Right ventricle myocardium superior (tissue), 1 donor: ENCODE measurements at regions not wholly inside any gene's neighbourhood (a gene's known extent, or its start where the extent isn't known, plus 50 kb on each side); places are given as distances from the start of the nearest gene placed in this dataset.
"Not testable (repeated sequence)": the region's sequence is repeated elsewhere in the genome, so short reads cannot be mapped to it uniquely, and the experiment has no call there.

Experiments used
- ATAC-seq: fragments of 200-7000 bp; cut with Tn5 transposase; one replicate; pipeline ENCODE4 v1.9.1; 2020; ENCODE audit warnings: mild to moderate bottlenecking; ENCODE audit not compliant: poor library complexity
- DNase-seq: peaks from one replicate; pipeline ENCODE4 v3.0.0-alpha.2; 2020
- intact Hi-C: fragments of 100-400 bp; cut with DNase I; formaldehyde crosslinking; loops from one replicate; pipeline ENCODE4 v1.11.2; 2022
- donor health status: DM: no; HTN: yes; CAD: no; lungs with severe emphysema.

DNA sequence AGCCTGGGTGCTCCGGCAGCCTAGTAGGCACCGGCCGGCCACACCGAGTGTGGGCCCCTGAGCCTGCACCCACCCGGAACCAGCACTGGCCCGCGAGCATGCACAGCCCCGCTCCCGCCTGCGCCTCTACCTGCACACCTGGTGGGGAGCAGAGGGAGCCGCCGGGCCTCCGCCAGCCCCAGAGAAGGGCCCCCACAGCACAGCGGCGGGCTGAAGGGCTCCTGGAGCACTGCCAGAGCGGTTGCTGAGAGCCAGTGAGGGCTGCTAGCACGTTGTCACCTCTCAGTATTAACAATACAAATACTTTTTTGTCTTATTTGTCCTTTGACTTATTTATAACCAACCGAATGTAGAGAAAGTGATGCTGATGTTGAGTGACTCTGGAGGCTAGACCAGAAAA is 842.4 kb upstream of the TPTE start:
- intact Hi-C loops, DNase-seq, ATAC-seq: not testable (repeated sequence)

- intact Hi-C loops, DNase-seq, ATAC-seq: not testable (repeated sequence)
Measured at GRCh38 chr21:9688945-9689344, 832.4 kb upstream of the TPTE start.

DNA sequence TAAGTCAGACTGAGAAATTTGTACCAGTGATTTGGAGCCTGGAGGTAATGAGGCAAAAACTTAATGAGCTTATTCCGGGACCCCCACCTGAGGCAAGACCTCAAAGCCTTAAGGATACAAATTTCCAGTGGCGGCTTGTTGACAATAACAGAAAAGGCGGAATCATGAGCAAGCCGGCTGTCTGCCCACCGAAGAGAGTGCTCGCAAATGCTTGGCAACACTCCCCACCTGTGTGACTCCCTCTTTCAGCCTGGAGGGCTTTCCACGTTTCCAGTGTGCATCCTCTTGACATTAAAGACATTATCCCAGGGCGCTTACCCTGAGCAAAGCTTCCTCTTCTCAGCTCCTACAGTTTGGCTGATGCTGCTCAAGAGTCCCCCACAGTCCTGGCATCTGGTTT is 830.4 kb upstream of the TPTE start:
- peak; percentile 26 for DNase-seq
- ATAC-seq, intact Hi-C loops: not testable (repeated sequence)

GRCh38 chr21:9695759-9696158 is 825.6 kb upstream of the TPTE start:
- ATAC-seq, DNase-seq: not testable (repeated sequence)

GRCh38 chr21:9697751-9698150 is 823.6 kb upstream of the TPTE start:
- intact Hi-C loops, DNase-seq, ATAC-seq: not testable (repeated sequence)

More at GRCh38 chr21:9695759-9696158, 825.6 kb upstream of the TPTE start:
- intact Hi-C loops: not testable (repeated sequence)

DNA sequence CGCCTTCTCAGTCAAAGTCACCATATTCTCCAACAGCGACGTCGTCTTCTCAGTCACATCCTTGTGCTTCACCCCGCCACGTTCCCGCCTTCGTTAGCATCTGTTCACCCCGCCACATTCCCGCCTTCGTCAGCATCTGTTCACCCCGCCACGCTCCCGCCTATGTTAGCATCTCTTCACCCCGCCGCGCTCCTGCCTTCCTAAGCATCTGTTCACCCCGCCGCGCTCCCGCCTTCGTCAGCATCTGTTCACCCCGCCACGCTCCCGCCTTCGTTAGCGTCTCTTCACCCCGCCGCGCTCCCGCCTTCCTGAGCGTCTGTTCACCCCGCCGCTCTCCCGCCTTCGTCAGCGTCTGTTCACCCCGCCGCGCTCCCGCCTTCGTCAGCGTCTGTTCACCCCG is 816.4 kb upstream of the TPTE start:
- DNase-seq: peak; percentile 28
- intact Hi-C loops, ATAC-seq: not testable (repeated sequence)

- ATAC-seq, intact Hi-C loops, DNase-seq: not testable (repeated sequence)
Measured at GRCh38 chr21:9705455-9705854, 815.9 kb upstream of the TPTE start.

- intact Hi-C loops, ATAC-seq, DNase-seq: not testable (repeated sequence)
Measured at GRCh38 chr21:9724542-9724941, 796.8 kb upstream of the TPTE start.

- ATAC-seq, intact Hi-C loops, DNase-seq: not testable (repeated sequence)
Measured at GRCh38 chr21:9727187-9727586, 794.2 kb upstream of the TPTE start.

DNA sequence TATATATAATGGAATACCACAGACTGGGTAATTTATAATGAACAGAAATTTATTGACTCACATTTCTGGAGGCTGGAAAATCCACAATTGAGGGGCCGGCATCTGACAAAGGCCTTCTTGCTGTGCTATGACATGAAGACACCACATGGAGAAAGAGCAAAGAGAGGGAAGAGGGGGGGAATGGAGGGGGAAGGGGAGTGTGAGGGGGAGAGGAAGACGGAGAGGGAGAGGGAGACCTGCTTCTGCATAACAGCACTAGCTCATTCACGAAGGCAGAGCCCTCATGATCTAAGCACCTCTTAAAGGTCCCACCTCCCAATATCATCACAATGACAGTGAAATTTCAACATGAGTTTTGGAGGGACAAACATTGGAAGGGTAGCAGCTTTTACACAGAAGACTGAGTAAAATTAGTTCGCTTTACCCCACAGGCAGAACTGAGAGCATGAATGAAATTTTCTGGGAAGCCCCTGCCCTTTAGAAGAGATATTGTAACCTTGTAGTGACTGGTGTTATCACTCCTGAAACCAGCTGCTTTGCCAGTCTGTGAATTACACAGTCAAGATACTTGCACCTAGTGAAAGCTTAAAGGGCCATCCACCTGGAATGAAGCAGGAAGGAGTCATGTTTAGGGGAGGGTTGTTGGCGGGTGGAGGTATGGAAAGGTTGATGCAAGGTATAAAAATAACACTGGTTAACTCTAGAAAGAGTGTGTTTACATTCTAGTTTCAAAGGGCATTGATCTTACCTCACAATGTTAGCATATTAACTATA is 793.0 kb upstream of the TPTE start:
- ATAC-seq, DNase-seq, intact Hi-C loops: not testable (repeated sequence)

DNA sequence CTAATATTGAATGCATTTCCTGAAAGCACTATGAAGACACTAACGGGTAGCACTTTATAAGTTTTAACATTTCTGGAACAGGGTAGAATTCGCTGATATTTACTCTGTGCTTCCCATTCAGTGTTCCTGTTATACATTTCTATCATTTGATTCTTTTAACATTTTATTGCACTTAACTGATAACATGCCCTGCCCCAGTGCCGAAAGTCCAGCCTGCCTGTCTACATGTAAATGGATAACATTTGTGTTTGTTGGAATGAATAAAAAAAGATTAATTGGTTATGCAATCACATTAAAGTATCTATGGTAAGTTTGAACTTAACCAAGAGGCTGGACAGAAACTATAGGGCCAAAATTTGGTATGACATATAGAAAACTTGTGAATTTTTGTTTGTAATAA is 790.5 kb upstream of the TPTE start:
- intact Hi-C loops: no loop called here
- no peak for DNase-seq
- no peak for ATAC-seq

DNA sequence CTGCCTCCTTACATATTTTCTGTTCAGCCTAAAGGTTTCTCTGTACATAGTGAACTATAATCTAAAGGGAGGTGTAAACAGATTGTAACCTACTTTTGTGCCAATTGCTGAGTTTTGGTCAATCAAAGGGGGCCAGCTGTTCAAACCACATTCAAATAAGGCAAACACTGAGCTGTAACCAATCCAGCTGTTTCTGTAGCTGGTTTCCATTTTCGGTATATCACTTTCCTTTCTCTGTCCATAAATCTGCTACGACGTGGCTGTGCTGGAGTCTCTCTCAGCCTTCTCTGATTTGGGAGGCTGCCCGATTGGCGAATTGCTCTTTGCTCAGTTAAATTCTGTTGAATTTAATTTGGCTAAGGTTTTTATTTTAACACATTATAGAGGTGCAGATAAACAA is 790.1 kb upstream of the TPTE start:
- intact Hi-C loops, DNase-seq, ATAC-seq: not testable (repeated sequence)

GRCh38 chr21:9732605-9733004 is 788.8 kb upstream of the TPTE start:
- intact Hi-C loops, DNase-seq, ATAC-seq: not testable (repeated sequence)

GRCh38 chr21:9733761-9734558 is 787.4 kb upstream of the TPTE start:
- DNase-seq, ATAC-seq, intact Hi-C loops: not testable (repeated sequence)

DNA sequence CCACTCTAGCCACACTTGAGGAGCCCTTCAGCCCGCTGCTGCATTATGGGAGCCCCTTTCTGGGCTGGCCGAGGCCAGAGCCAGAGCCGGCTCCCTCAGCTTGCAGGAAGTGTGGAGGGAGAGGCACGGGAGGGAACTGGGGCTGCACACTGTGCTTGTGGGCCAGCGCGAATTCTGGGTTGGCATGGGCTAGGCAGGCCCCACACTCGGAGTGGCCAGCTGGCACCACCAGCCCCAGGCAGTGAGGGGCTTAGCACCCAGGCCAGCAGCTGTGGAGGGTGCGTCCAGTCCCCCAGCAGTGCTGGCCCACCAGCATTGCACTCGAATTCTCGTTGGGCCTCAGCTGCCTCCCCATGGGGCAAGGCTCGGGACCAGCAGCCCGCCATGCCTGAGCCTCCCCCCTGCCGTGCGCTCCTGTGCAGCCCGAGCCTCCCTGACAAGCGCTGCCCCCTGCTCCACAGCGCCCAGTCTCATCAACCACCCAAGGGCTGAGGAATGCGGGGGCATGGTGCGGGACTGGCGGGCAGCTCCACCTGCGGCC is 785.9 kb upstream of the TPTE start:
- no peak for DNase-seq
- intact Hi-C loops: no loop called here
- no peak for ATAC-seq

DNA sequence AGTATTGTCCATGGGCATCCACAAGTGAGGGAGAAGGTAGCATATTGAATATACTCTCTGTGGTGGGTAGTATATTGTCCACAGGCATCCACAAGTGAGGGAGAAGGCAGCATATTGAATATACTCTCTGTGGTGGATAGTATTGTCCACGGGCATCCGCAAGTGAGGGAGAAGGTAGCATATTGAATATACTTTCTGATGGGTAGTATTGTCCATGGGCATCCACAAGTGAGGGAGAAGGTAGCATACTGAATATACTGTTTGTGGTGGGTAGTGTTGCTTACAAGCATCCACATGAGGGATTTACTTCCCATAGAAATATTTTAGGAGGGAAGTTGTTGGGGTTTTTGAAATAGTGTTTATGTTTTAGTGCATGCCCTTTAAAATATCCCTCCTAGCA is 784.1 kb upstream of the TPTE start:
- DNase-seq, intact Hi-C loops, ATAC-seq: not testable (repeated sequence)

GRCh38 chr21:9737871-9738515 is 783.4 kb upstream of the TPTE start:
- DNase-seq, intact Hi-C loops, ATAC-seq: not testable (repeated sequence)

- ATAC-seq (no peak), DNase-seq (no peak)
- intact Hi-C loops: no loop called here
Measured at GRCh38 chr21:9738527-9738926, 782.9 kb upstream of the TPTE start.

DNA sequence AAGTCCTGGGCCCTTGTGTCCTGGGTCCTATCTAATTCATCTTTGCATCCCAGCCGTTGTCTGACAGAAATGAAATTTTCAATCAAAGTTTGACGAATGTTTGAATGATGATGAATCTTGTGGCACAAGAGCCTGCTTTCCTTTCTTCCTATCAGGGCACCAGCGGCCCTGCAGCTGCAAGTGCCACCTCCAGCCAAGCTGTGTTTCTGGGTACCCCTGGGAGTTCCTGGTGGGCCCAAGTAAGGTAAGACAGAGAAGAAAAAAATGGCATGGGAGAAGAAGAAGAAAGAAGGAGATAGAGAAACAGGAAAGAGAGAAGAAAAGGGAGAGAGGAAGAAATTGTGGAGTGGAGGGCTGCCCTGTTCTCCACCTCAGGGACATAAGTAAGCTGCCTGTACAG is 782.1 kb upstream of the TPTE start:
- no peak for DNase-seq
- intact Hi-C loops: no loop called here
- no peak for ATAC-seq
